ENCODE measurements at regions not wholly inside any gene's neighbourhood (a gene's known extent, or its start where the extent isn't known, plus 50 kb on each side); places are given as distances from the start of the nearest gene placed in this dataset.

DNA sequence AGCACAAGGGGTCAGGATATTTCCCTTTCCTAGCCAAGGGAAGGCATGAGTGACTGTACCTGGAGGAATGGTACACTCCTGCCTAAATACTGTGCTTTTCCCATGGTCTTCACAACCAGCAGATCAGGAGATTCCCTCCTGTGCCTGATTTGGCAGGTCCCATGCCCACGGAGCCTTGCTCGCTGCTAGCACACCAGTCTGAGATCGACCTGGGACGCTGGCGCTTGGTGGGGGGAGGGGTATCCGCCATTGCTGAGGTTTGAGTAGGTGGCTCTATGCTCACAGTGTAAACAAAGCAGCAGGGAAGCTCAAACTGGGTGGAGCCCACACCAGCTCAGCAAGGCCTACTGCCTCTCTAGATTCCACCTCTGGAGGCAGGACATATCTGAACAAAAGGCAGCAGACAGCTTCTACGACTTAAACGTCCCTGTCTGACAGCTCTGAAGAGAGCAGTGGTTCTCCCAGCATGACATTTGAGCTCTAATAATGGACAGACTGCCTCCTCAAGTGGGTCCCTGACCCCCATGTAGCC lies 486.0 kb upstream of the CHRM3 start:
- no peak overlapping the region for H3K27ac ChIP-seq (ENCODE audit: low read length)
- no peaks in the 10 kb centered on the region for H3K36me3 ChIP-seq (ENCODE audit: insufficient read depth, low read length)
- no peaks in the 10 kb centered on the region for H4K20me1 ChIP-seq (ENCODE audit: insufficient read depth)
- H3F3A ChIP-seq (ENCODE audit: insufficient read depth, low read length, poor library complexity, severe bottlenecking), result no peaks in the 10 kb centered on the region
- no peak overlapping the region for H3K9ac ChIP-seq (ENCODE audit: low read length)
- TF ChIP-seq, protein P1, sequence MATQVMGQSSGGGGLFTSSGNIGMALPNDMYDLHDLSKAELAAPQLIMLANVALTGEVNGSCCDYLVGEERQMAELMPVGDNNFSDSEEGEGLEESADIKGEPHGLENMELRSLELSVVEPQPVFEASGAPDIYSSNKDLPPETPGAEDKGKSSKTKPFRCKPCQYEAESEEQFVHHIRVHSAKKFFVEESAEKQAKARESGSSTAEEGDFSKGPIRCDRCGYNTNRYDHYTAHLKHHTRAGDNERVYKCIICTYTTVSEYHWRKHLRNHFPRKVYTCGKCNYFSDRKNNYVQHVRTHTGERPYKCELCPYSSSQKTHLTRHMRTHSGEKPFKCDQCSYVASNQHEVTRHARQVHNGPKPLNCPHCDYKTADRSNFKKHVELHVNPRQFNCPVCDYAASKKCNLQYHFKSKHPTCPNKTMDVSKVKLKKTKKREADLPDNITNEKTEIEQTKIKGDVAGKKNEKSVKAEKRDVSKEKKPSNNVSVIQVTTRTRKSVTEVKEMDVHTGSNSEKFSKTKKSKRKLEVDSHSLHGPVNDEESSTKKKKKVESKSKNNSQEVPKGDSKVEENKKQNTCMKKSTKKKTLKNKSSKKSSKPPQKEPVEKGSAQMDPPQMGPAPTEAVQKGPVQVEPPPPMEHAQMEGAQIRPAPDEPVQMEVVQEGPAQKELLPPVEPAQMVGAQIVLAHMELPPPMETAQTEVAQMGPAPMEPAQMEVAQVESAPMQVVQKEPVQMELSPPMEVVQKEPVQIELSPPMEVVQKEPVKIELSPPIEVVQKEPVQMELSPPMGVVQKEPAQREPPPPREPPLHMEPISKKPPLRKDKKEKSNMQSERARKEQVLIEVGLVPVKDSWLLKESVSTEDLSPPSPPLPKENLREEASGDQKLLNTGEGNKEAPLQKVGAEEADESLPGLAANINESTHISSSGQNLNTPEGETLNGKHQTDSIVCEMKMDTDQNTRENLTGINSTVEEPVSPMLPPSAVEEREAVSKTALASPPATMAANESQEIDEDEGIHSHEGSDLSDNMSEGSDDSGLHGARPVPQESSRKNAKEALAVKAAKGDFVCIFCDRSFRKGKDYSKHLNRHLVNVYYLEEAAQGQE (IDR thresholded peaks at IDR 0.05; ENCODE audit: borderline replicate concordance), result no peak
- TF ChIP-seq MXI1 (conservative IDR thresholded peaks at IDR 0.05; ENCODE audit: poor library complexity, severe bottlenecking), result no peak
- TF ChIP-seq TAF1 (IDR thresholded peaks at IDR 0.05; ENCODE audit: low read depth), result no peak
- no peak for TF ChIP-seq EZH2 (IDR thresholded peaks at IDR 0.05; ENCODE audit: borderline replicate concordance, insufficient read depth, low read length, poor library complexity, severe bottlenecking)
- TF ChIP-seq EP300 (conservative IDR thresholded peaks at IDR 0.05; ENCODE audit: poor library complexity, severe bottlenecking), result no peak
- TF ChIP-seq RAD21 (conservative IDR thresholded peaks at IDR 0.05), result no peak
- no peaks in the 10 kb centered on the region for H3K79me2 ChIP-seq (replicated peaks; ENCODE audit: insufficient read depth, low read length)
- H3K27me3 ChIP-seq (ENCODE audit: insufficient read depth, low read depth, low read length), result no peaks in the 10 kb centered on the region
- H3K9me3 ChIP-seq (ENCODE audit: low read length), result no peaks in the 10 kb centered on the region
- H3K4me3 ChIP-seq (ENCODE audit: low read length), result no peak overlapping the region
- no peaks in the 10 kb centered on the region for H3K9me2 ChIP-seq (ENCODE audit: insufficient read depth, low read length)
- H3K4me2 ChIP-seq (ENCODE audit: low read length), result no peak overlapping the region
- H2AFZ ChIP-seq (ENCODE audit: low read depth, low read length), result no peak overlapping the region

DNA sequence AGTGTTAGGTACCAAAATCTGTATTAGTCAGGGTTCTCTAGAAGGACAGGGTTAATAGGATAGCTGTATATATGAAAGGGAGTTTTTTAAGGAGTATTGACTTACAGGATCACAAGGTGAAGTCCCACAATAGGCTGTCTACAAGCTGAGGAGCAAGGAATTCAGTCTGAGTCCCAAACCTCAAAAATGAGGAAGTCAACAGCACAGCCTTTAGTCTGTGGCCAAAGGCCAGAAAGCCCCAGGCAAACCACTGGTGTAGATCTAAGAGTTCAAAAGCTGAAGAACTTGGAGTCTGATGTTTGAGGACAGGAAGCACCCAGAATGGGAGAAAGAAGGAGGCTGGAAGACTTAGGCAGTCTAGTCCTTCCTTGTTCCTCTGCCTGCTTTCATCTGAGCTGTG lies 487.5 kb upstream of the CHRM3 start:
- H2AFZ ChIP-seq (ENCODE audit: low read depth, low read length), result no peak overlapping the region
- H3K27me3 ChIP-seq (ENCODE audit: insufficient read depth, low read depth, low read length), result no peaks in the 10 kb centered on the region
- no peak for TF ChIP-seq TAF1 (IDR thresholded peaks at IDR 0.05; ENCODE audit: low read depth)
- no peak for TF ChIP-seq POLR2AphosphoS5 (IDR thresholded peaks at IDR 0.05)
- TF ChIP-seq MXI1 (conservative IDR thresholded peaks at IDR 0.05; ENCODE audit: poor library complexity, severe bottlenecking), result no peak
- TF ChIP-seq RAD21 (conservative IDR thresholded peaks at IDR 0.05), result no peak
- TF ChIP-seq, protein P1 (IDR thresholded peaks at IDR 0.05; ENCODE audit: borderline replicate concordance), result no peak
- TF ChIP-seq, protein P2, sequence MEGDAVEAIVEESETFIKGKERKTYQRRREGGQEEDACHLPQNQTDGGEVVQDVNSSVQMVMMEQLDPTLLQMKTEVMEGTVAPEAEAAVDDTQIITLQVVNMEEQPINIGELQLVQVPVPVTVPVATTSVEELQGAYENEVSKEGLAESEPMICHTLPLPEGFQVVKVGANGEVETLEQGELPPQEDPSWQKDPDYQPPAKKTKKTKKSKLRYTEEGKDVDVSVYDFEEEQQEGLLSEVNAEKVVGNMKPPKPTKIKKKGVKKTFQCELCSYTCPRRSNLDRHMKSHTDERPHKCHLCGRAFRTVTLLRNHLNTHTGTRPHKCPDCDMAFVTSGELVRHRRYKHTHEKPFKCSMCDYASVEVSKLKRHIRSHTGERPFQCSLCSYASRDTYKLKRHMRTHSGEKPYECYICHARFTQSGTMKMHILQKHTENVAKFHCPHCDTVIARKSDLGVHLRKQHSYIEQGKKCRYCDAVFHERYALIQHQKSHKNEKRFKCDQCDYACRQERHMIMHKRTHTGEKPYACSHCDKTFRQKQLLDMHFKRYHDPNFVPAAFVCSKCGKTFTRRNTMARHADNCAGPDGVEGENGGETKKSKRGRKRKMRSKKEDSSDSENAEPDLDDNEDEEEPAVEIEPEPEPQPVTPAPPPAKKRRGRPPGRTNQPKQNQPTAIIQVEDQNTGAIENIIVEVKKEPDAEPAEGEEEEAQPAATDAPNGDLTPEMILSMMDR (IDR thresholded peaks at IDR 0.05; ENCODE audit: poor library complexity, severe bottlenecking), result no peak
- no peak for TF ChIP-seq SMC3 (conservative IDR thresholded peaks at IDR 0.05; ENCODE audit: poor library complexity)
- no peak for TF ChIP-seq EP300 (conservative IDR thresholded peaks at IDR 0.05; ENCODE audit: poor library complexity, severe bottlenecking)
- no peak for TF ChIP-seq EZH2 (IDR thresholded peaks at IDR 0.05; ENCODE audit: borderline replicate concordance, insufficient read depth, low read length, poor library complexity, severe bottlenecking)

More for the DNA sequence above, 487.5 kb upstream of the CHRM3 start:
- no peaks in the 10 kb centered on the region for H3K36me3 ChIP-seq (ENCODE audit: insufficient read depth, low read length)
- no peak overlapping the region for H3K4me2 ChIP-seq (ENCODE audit: low read length)
- no peaks in the 10 kb centered on the region for H3K9me2 ChIP-seq (ENCODE audit: insufficient read depth, low read length)
- H3K27ac ChIP-seq (ENCODE audit: low read length), result no peak overlapping the region
- no peak overlapping the region for H3K9ac ChIP-seq (ENCODE audit: low read length)
- H3F3A ChIP-seq (ENCODE audit: insufficient read depth, low read length, poor library complexity, severe bottlenecking), result no peaks in the 10 kb centered on the region
- no peak overlapping the region for H3K4me3 ChIP-seq (ENCODE audit: low read length)
- no peaks in the 10 kb centered on the region for H4K20me1 ChIP-seq (ENCODE audit: insufficient read depth)
- H3K79me2 ChIP-seq (replicated peaks; ENCODE audit: insufficient read depth, low read length), result no peaks in the 10 kb centered on the region
- H3K9me3 ChIP-seq (ENCODE audit: low read length), result no peaks in the 10 kb centered on the region

Measured in neural cell (in vitro differentiated cells).